ENCODE measurements at regions not wholly inside any gene's neighbourhood (a gene's known extent, or its start where the extent isn't known, plus 50 kb on each side); places are given as distances from the start of the nearest gene placed in this dataset.

GRCh38 chr19:27694361-27695055 is 1518.4 kb downstream of the UQCRFS1 start:
- no peak for DNase-seq

GRCh38 chr19:27691991-27692390 is 1521.0 kb downstream of the UQCRFS1 start:
- DNase-seq: no peak

- no peak for DNase-seq
Observed at GRCh38 chr19:27689734-27690241, 1523.2 kb downstream of the UQCRFS1 start.

- no peak for DNase-seq
Observed at GRCh38 chr19:27684293-27684692, 1528.7 kb downstream of the UQCRFS1 start.

- no peak for DNase-seq
Observed at GRCh38 chr19:27681972-27682371, 1531.0 kb downstream of the UQCRFS1 start.

- DNase-seq: no peak
Observed at GRCh38 chr19:27679905-27680304, 1533.0 kb downstream of the UQCRFS1 start.

- no peak for DNase-seq
Observed at GRCh38 chr19:27679399-27679798, 1533.6 kb downstream of the UQCRFS1 start.

GRCh38 chr19:27676877-27677276 is 1536.1 kb downstream of the UQCRFS1 start:
- no peak for DNase-seq

- no peak for DNase-seq
Observed at GRCh38 chr19:27676334-27676733, 1536.6 kb downstream of the UQCRFS1 start.

GRCh38 chr19:27675771-27676170 is 1537.2 kb downstream of the UQCRFS1 start:
- DNase-seq: no peak

GRCh38 chr19:27674701-27675100 is 1538.2 kb downstream of the UQCRFS1 start:
- DNase-seq: no peak

- no peak for DNase-seq
Observed at GRCh38 chr19:27673986-27674385, 1539.0 kb downstream of the UQCRFS1 start.

- no peak for DNase-seq
Observed at GRCh38 chr19:27672309-27673047, 1540.5 kb downstream of the UQCRFS1 start.

GRCh38 chr19:27671876-27672275 is 1541.1 kb downstream of the UQCRFS1 start:
- DNase-seq: no peak

GRCh38 chr19:27660428-27660827 is 1552.5 kb downstream of the UQCRFS1 start:
- DNase-seq: no peak

GRCh38 chr19:27657271-27658051 is 1555.5 kb downstream of the UQCRFS1 start:
- no peak for DNase-seq

GRCh38 chr19:27654266-27654990 is 1558.5 kb downstream of the UQCRFS1 start:
- DNase-seq: no peak

GRCh38 chr19:27652796-27653195 is 1560.2 kb downstream of the UQCRFS1 start:
- DNase-seq: no peak

GRCh38 chr19:27652281-27652680 is 1560.7 kb downstream of the UQCRFS1 start:
- DNase-seq: no peak

- DNase-seq: no peak
Observed at GRCh38 chr19:27647423-27647822, 1565.5 kb downstream of the UQCRFS1 start.

GRCh38 chr19:27635401-27635800 is 1577.5 kb downstream of the UQCRFS1 start:
- no peak for DNase-seq

GRCh38 chr19:27618006-27618405 is 1594.9 kb downstream of the UQCRFS1 start:
- no peak for DNase-seq

GRCh38 chr19:27580906-27581305 is 1632.0 kb downstream of the UQCRFS1 start:
- DNase-seq: no peak
